SW480 (cell line): ENCODE measurements at regions not wholly inside any gene's neighbourhood (a gene's known extent, or its start where the extent isn't known, plus 50 kb on each side); places are given as distances from the start of the nearest gene placed in this dataset.

ENCODE experiments used
- DNase-seq: peaks from one replicate; pipeline ENCODE4 v3.0.0-alpha.2; 2016; ENCODE audit warnings: low spot score

DNA sequence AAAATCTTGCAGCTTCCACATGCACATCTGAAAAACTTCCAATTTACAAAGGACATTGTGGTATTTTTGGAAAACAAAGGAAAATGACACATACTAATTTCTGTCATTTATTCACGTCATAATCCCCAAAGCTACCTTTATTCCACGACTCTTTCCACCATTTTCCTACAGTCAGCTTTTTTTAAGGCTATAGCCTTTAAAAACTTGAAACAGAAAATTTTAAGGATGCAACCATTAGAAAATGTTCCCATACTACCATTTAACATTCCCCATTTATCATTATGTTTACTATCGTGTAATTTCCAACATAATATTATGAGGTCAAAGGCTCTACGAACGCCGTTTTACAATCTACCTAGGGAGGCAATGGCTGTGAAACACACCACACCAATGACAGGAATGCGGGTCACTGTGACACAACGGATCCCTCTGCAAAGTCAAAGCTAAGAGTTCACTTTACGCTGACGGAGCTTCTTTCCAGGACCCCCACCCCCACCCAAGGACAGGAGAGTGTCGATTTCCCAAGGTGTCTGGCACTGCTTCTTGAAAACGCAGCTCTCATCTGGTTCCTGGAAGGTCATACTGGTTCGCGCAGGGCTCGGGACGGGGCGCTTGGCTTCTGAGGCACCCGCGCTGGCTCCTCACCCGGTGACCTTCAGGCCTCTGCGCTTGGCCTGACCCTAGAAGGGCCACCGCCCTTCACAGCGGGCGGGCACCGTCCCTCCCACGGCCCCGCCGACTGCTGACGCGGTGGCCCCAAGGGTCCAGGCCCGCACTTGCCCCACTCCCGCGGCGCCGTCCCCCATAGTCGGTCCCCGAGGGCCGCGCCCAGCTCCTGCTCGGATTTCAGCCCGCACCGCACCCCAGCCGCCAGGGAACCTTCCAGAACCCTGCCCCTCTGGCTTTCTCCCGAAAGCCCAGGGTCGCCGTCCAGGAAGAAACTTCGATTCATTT lies 50.5 kb upstream of the ATF3 start:
- peak; percentile 62 for DNase-seq

DNA sequence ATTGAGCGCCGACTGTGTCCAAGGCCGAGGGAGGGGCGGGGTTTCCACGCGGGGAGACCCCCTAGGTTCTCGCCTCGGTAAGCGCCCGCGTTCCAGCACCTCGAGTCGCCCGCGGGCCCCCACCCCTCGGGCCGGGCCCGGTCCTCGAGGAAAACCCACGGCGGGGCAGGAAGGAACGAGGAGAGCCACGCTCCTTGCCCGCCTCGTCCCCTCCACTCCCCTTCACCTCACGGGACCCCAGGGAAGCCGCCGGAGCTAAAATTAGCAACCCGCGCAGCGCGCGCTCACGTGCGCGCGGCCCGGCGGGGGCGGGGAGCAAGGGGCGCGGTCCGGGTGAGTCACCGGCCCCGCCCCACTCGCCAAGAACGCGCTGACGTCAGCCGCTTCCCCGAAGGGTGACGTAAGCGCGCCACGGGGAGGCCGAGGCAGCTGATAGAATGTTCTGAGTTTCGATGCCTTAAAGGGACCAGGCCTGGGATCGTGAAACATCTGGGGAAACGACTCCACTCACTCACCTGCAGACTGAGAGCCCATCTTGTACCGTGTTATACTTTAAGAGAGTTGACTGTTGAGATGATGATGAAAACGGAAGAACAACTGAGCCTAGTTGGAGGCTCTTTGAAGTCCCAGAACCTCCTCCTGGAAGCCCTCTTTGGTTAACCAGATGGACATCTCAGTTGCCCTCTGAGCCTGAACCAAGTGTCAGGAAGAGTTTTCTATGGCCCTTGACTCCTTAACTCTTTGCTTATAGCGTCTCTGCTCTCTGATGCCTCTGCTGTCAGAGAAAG lies 49.7 kb upstream of the ATF3 start:
- DNase-seq = peak; percentile 90
